ENCODE measurements at regions not wholly inside any gene's neighbourhood (a gene's known extent, or its start where the extent isn't known, plus 50 kb on each side); places are given as distances from the start of the nearest gene placed in this dataset.
"Not testable (repeated sequence)": the region's sequence is repeated elsewhere in the genome, so short reads cannot be mapped to it uniquely, and the experiment has no call there.

- DNase-seq = no peak
Observed at GRCh38 chr21:32886339-32886738, 114.8 kb upstream of the PAXBP1 start.

GRCh38 chr21:32887026-32887425, 115.5 kb upstream of the PAXBP1 start:
- no peak for DNase-seq

DNA sequence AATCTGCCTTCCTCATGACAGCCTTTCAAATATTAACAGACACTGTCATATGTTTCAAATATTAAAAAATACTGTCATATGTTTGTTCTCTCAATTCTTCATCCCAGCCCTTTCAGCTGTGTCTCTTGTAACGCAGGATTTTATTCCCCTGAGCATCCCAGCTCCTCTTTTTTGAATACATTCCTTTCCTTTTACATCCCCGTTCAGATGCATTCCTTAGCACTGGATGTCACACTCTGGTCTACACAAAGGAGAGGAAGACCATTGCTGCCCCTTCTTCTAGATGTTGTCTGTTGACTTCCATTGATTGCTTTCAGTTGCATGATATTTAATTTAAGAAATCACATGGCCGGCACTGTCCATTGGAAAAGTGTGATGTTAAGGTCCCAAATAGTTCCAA, 117.4 kb upstream of the PAXBP1 start:
- DNase-seq = no peak

- DNase-seq = no peak
Observed at GRCh38 chr21:32889596-32889995, 118.0 kb upstream of the PAXBP1 start.

DNA sequence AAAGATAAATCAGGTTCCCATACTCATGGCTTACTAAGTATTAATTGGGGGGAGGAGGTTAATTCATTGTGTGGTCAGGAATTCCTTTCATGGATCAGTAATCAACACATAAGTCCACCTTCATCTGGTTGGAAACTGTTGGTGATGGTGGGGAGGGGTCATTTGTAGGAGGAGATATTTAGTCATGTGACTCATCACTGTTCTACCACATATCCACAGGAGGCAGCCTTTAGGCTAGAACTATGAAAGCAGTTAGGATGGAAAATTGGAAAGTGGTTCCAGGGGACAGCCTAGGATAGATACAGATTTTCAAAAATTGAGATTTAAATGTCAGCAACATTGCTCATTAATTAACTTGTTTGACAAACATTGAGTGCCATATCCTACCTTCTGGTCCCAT, 122.8 kb upstream of the PAXBP1 start:
- DNase-seq = no peak

DNA sequence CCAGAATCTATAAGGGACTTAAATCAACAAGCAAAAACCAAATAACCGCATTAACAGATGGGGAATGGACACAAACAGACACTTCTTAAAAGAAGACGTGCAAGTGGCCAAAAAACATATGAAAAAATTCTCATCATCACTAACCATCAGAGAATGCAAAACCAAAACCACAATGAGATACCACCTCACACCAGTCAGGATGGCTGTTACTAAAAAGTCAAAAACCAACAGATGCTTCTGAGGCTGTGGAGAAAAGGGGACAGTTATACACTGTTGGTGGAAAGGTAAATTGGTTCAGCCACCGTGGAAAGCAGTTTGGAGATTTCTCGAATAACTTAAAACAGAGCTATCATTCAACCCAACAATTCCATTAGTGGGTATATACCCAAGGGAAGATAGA, 124.9 kb upstream of the OLIG2 start:
- DNase-seq = no peak

GRCh38 chr21:32907521-32907920, 118.2 kb upstream of the OLIG2 start:
- DNase-seq = no peak

DNA sequence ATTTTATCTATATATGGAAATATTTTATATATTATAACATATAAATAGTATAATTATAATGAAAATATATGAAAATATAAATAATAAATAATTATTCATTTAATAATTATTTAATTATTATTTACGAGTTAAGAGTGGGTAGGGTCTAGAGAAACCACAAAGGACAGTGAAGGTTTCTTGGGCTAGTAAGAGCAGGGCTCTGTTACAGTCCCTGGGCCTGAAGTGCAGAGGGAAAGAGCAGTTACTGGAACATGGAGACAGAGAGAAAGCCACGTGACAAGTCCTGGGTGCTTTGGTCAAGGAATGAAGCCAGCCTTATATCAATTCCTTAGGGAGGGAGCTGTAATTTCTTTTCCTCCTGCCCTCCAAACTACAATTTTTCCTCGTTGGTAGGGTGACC, 117.2 kb upstream of the OLIG2 start:
- DNase-seq = no peak

DNA sequence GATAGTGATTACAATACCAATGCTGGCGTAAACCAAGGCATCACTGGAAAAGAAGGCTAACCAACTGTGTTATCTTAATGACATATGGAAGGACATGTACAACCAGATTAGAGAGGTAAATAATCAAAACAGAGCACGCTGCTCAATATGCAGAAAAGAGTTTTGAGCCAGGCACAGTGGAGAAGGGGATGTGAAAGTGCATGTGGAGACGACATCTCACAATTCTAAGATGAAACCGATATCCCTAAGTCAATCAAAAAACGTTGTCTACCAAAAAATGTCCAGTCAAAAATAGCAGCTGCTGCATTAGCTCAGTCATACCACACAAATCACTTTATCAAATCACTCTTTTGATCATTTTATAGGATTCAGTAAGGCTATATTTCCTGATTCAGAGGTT, 116.3 kb upstream of the OLIG2 start:
- no peak for DNase-seq

DNA sequence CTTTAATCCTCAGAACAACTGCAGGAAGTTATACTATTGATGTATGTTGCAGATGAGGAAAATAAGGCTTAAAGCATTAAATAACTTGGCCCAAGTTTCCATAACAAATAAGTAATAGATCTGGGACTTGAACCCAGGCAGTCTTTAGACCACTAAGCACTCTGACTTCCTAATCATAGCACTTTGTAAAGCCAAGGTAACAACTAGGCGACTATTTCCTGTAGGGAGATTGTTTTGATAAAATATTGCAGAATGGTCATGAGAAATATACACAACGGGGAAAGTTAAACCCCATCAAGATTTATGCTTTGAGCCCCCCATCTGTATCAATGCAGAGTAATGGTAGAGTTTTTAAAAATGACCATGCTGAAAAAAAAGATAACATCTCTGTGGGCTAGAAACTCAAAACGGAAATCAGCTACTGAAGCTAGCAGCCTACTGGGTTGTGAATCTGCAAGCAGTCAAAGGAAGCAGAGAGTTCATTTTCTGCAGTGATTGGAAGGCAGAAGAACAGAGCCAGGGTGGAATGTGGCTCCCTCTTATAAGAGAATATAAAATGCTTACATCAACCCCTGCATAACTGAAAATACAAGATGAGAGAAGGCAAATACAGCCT, 111.2 kb upstream of the OLIG2 start:
- no peak for DNase-seq

DNA sequence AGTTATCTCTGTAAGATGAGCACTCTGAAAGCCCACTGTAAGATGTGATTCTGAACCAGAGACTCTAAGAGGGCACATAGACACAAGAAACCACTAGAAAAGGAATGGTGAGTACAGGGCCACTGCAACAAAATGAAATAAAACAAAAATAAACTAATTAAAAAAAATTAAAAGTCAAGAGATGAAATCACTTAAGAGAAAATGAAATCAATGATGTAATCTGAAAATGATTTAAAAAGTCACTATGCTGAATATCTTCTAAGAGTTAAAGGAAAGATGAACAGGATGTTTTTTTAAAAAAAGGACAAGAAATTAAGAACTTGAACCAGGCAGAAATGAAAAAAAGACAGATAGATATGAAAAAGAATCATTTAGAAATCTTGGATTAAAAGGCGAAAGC, 110.6 kb upstream of the OLIG2 start:
- no peak for DNase-seq

DNA sequence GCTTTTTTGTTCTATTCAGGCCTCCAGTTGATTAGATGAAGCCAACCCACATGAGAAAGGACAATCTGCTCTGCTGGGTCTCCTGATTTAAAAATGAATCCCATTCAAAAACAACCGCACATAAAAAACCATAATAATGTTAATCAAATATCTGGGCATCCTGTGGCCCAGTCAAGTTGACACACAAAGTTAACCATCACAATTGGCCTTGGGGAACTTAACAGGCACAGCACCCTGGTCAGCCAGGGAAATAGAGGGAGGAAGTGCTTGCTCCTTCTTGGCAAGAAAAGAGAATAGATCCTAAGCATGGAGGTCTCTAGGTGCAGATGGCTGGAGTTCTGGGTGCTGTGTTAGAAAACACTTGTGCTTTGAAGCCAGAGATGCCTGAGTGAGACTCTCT, 109.6 kb upstream of the OLIG2 start:
- no peak for DNase-seq

DNA sequence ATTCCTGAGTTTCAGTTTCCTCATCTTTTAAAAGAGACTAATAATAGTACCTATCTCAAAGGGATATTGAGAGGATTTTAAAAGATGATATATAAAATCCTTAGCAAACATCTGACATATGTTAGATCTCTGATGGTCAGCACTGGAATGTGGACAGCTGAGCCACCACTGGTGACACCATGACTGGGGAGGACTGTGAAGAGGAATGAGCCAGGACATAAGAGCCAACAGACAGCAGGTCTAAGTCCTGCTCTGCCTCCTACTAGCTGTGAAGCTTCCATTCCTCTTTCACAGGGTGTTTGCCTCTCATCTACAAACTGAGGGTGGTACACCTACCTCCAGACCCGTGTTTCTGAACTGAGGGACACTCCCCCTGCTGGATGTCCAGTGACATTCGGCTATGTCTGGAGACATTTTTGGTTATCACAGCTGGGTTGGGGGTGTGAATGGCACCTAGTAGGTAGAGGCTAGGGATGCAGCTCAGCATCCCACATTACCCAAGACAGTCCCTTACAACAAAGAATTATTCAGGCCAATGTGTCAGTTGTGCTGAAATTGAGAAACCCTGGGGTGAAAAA, 109.1 kb upstream of the OLIG2 start:
- no peak for DNase-seq

DNA sequence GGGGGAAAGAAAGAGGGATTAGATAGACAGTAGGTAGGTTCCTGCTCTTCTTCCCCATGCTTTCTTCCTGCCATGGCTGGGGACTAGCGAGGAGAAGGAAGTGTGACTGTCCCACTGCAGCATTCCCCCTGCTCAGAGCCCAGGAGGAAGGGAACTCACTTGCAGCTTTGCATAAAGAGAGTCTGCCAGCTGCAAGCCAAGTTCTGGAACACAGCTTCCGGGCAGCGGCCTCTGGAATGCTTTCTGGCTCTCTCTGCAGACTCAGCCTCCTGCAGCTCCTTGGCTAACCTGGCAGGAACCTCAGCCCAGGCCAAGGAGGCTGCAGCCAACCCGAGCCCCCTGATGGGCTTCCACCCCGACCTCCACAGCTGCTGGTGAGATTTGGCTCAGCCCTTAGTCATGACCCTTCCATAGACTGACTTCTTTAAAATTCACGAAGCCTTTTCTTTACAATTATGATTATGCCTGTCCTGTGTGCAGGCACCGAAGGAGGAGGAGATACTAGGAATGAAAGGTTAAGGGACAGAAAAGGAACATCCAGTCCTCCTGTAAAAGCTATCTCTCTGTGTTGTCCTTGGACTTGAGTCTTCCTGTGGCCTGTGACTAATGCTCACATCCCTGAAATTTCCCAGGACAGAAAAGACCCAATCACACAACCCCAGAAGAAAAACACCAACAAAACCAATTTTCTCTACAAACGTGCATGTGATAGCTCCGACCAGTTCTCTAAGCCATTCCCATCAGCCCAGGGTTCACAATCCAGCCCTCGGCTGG, 108.2 kb upstream of the OLIG2 start:
- DNase-seq = no peak

- DNase-seq = no peak
Observed at GRCh38 chr21:32918478-32919120, 107.1 kb upstream of the OLIG2 start.

DNA sequence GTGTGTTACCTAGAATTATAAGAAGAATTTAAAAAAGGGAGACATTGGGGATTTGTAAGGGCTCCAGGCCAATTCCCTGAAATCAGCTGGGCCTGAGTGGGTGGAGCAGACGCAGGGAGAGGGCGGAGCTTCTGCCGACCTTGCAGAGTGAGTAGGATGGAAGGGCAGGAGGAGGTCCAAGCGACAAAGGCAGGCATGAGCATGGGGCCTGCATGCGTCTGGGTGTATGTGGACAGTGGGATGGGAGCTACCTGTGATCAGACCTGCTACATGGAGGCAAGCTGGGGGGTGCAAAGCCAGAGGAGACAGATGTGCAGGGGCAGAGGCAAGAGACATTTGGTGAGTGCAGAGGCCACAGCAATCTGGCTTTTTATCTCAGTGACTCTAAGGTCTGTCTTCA, 105.3 kb upstream of the OLIG2 start:
- DNase-seq = no peak

DNA sequence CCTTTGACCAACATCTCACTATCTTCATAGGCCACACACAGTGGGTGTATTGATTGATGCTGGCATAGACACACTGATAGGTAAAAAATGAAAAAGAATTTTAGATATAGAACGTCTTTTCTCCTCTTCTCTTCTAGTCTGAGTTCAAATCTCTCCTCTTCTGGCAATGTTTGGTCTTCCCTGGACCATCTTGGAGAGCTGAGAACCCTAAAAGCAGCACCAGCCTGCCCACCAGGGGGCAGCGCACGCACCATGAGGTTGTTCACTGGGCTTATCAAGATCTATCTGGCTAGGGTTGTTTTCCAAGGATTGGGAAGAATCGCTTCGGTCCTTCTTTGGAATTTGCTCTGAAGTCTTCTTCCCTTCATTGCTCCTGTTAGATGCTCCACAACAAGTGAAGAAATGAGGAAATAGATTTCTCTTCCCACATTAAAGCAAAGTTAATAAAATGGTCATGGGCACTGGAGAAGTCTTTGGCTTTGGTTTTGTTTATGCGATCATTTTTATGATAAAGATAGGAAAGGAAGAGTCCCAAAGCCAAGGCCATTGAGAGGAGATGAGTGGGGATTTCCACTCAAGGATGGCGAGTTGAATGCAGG, 104.0 kb upstream of the OLIG2 start:
- no peak for DNase-seq

GRCh38 chr21:32925098-32925497, 100.6 kb upstream of the OLIG2 start:
- DNase-seq = no peak

GRCh38 chr21:32929633-32930038, 96.1 kb upstream of the OLIG2 start:
- no peak for DNase-seq

DNA sequence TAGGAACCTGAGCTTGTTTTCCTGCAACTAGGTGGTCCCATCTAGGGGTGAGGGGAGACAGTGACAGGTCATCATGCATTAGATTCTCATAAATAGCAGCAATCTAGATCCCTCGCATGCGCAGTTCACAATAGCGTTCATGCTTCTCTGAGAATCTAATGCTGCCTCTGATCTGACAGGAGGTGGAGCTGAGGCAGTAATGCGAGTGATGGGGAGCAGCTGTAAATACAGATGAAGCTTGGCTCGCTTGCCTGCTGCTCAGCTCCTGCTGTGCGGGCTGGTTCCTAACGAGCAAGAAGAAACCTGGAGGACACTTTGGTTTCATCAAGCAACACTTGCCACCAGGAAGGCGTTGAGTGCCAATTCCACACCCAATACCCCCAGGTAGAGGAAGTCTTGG, 95.1 kb upstream of the OLIG2 start:
- no peak for DNase-seq

- not testable (repeated sequence) for DNase-seq
Observed at GRCh38 chr21:32934068-32934467, 91.7 kb upstream of the OLIG2 start.

DNA sequence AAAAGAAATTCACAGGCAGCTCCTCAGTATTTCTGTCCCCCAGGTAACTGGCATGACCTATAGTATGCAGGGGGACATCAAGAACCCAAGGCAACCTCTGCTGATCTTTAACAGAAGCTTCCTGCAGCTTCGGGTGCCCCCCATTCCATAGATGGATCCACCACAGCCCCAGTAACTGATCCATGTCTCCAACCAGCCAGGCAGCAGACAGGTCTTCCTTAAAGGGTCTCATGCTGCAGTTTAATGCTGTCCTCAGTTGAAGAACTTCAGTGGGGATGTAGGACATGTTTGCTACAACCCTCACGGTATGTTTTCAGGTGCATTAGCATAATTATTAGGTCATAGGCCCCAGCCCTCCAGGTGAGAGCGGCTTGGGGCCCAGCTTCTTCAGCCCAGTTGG, 90.9 kb upstream of the OLIG2 start:
- no peak for DNase-seq

Data from amniotic stem cell (primary cell).